Fibroblast of mammary gland (primary cell): ENCODE measurements at regions not wholly inside any gene's neighbourhood (a gene's known extent, or its start where the extent isn't known, plus 50 kb on each side); places are given as distances from the start of the nearest gene placed in this dataset.
"Not testable (repeated sequence)": the region's sequence is repeated elsewhere in the genome, so short reads cannot be mapped to it uniquely, and the experiment has no call there.

Source experiments
- DNase-seq: peaks from one replicate; pipeline ENCODE4 v3.0.0-alpha.2; 2010; ENCODE audit warnings: low read depth
- H3K4me3 ChIP-seq: 2 replicates; pipeline ENCODE4 v1.5.1; 2011; ENCODE audit warnings: low read depth, mild to moderate bottlenecking, low read length, moderate library complexity; ENCODE audit not compliant: control insufficient read depth
- CTCF ChIP-seq: conservative IDR thresholded peaks from 2 replicates; pipeline ENCODE4 v1.5.1; 2011; ENCODE audit warnings: low read depth, low read length, inconsistent platforms; ENCODE audit not compliant: control insufficient read depth, insufficient read depth

- DNase-seq, result no peak
- TF ChIP-seq CTCF, result no peak
- no peak overlapping the region for H3K4me3 ChIP-seq
These were observed 287.8 kb upstream of the CHRM3 start for GRCh38 chr1:239098400-239099037.

- no peak for DNase-seq
- H3K4me3 ChIP-seq, result no peak overlapping the region
- TF ChIP-seq CTCF, result no peak
These were observed 294.8 kb upstream of the CHRM3 start for GRCh38 chr1:239091537-239091936.

GRCh38 chr1:239084459-239085080, 301.8 kb upstream of the CHRM3 start:
- no peak overlapping the region for H3K4me3 ChIP-seq
- DNase-seq, result no peak
- no peak for TF ChIP-seq CTCF

GRCh38 chr1:239081947-239082346, 304.4 kb upstream of the CHRM3 start:
- DNase-seq, result not testable (repeated sequence)

GRCh38 chr1:239067480-239067879, 318.9 kb upstream of the CHRM3 start:
- H3K4me3 ChIP-seq, result no peak overlapping the region
- no peak for TF ChIP-seq CTCF
- no peak for DNase-seq

More at GRCh38 chr1:239081947-239082346, 304.4 kb upstream of the CHRM3 start:
- not testable (repeated sequence) for H3K4me3 ChIP-seq

GRCh38 chr1:239067058-239067457, 319.3 kb upstream of the CHRM3 start:
- H3K4me3 ChIP-seq, result no peak overlapping the region
- DNase-seq, result no peak
- TF ChIP-seq CTCF, result no peak

GRCh38 chr1:239061770-239062169, 324.6 kb upstream of the CHRM3 start:
- DNase-seq, result no peak
- H3K4me3 ChIP-seq, result no peak overlapping the region
- no peak for TF ChIP-seq CTCF
